ENCODE measurements at regions not wholly inside any gene's neighbourhood (a gene's known extent, or its start where the extent isn't known, plus 50 kb on each side); places are given as distances from the start of the nearest gene placed in this dataset.

GRCh38 chr2:16020389-16021008 lies 80.1 kb downstream of the MYCN start:
- no peak for DNase-seq (ENCODE audit: low read depth)
- H3K4me3 ChIP-seq (ENCODE audit: control insufficient read depth, low read depth, low read length) = no peak overlapping the region
- no peak for TF ChIP-seq CTCF (conservative IDR thresholded peaks at IDR 0.05; ENCODE audit: control insufficient read depth, insufficient read depth, low read depth, low read length)

- H3K4me3 ChIP-seq (ENCODE audit: control insufficient read depth, low read depth, low read length) = no peak overlapping the region
- TF ChIP-seq CTCF (conservative IDR thresholded peaks at IDR 0.05; ENCODE audit: control insufficient read depth, insufficient read depth, low read depth, low read length) = no peak
- no peak for DNase-seq (ENCODE audit: low read depth)
Measured at GRCh38 chr2:16019617-16020351, 79.4 kb downstream of the MYCN start.

GRCh38 chr2:16019060-16019480 lies 78.7 kb downstream of the MYCN start:
- no peak for DNase-seq (ENCODE audit: low read depth)
- no peak for TF ChIP-seq CTCF (conservative IDR thresholded peaks at IDR 0.05; ENCODE audit: control insufficient read depth, insufficient read depth, low read depth, low read length)

GRCh38 chr2:16018277-16019059 lies 78.1 kb downstream of the MYCN start:
- DNase-seq (ENCODE audit: low read depth) = no peak
- TF ChIP-seq CTCF (conservative IDR thresholded peaks at IDR 0.05; ENCODE audit: control insufficient read depth, insufficient read depth, low read depth, low read length) = no peak
- no peak overlapping the region for H3K4me3 ChIP-seq (ENCODE audit: control insufficient read depth, low read depth, low read length)

More at GRCh38 chr2:16019060-16019480, 78.7 kb downstream of the MYCN start:
- no peak overlapping the region for H3K4me3 ChIP-seq (ENCODE audit: control insufficient read depth, low read depth, low read length)

- no peak for DNase-seq (ENCODE audit: low read depth)
- TF ChIP-seq CTCF (conservative IDR thresholded peaks at IDR 0.05; ENCODE audit: control insufficient read depth, insufficient read depth, low read depth, low read length) = no peak
- no peak overlapping the region for H3K4me3 ChIP-seq (ENCODE audit: control insufficient read depth, low read depth, low read length)
Measured at GRCh38 chr2:16016282-16016681, 75.9 kb downstream of the MYCN start.

GRCh38 chr2:16015903-16016265 lies 75.5 kb downstream of the MYCN start:
- no peak for DNase-seq (ENCODE audit: low read depth)
- no peak overlapping the region for H3K4me3 ChIP-seq (ENCODE audit: control insufficient read depth, low read depth, low read length)
- TF ChIP-seq CTCF (conservative IDR thresholded peaks at IDR 0.05; ENCODE audit: control insufficient read depth, insufficient read depth, low read depth, low read length) = no peak
